ENCODE measurements at regions not wholly inside any gene's neighbourhood (a gene's known extent, or its start where the extent isn't known, plus 50 kb on each side); places are given as distances from the start of the nearest gene placed in this dataset.
A peak's percentile ranks its signal among the peaks of the same experiment; 100 is the strongest.

GRCh38 chr5:173705512-173706044 lies 89.1 kb upstream of the BOD1 start:
- H3K27ac ChIP-seq (ENCODE audit: insufficient read length, low read depth, low read length): no peak overlapping the region

More at GRCh38 chr5:173705512-173706044, 89.1 kb upstream of the BOD1 start:
- no peaks in the 10 kb centered on the region for H3K79me2 ChIP-seq (ENCODE audit: insufficient read depth, low read length)
- H3K4me1 ChIP-seq (ENCODE audit: insufficient read depth, low read length): no peaks in the 10 kb centered on the region; the same call in 1 of the 2 replicates
- Mint-ChIP-seq H3K4me1 (peaks cover 22 to 26% of the 10 kb centered on the region in 2 experiments), H3K9me3 (no peaks in the 10 kb centered on the region), H3K27me3 (ENCODE audit: low read depth) (peaks cover 2% of the 10 kb centered on the region), H3K4me3 (no peak overlapping the region), H3K36me3 (ENCODE audit: insufficient read depth in 1 of 3, low read depth in 3 of 3) (no peaks in the 10 kb centered on the region), H3K27ac (peak overlapping the region in 1 of 3 experiments; percentile 61; a peak in 2 of 7 replicates)
- no peaks in the 10 kb centered on the region for H4K20me1 ChIP-seq (ENCODE audit: control insufficient read depth, insufficient read depth, insufficient read length)
- no peak for TF ChIP-seq CTCF (conservative IDR thresholded peaks at IDR 0.05)
- no peaks in the 10 kb centered on the region for H3K9me3 ChIP-seq (ENCODE audit: control insufficient read depth, low read depth, low read length)
- H4K91ac ChIP-seq (ENCODE audit: insufficient read length, low read depth, low read length): no peak overlapping the region
- H3K9ac ChIP-seq (ENCODE audit: extremely low read depth, insufficient read length, low read length): no peak overlapping the region
- H4K5ac ChIP-seq (ENCODE audit: insufficient read length, low read depth, low read length): no peak overlapping the region
- H2BK20ac ChIP-seq (ENCODE audit: low read depth, low read length, poor library complexity, severe bottlenecking): no peak overlapping the region
- H3K23ac ChIP-seq (ENCODE audit: insufficient read length, low read depth, low read length): no peak overlapping the region
- no peak overlapping the region for H3K4me2 ChIP-seq (ENCODE audit: insufficient read depth, insufficient read length, low read length)
- H2AFZ ChIP-seq (ENCODE audit: low read length): no peak overlapping the region
- no peak overlapping the region for H2BK15ac ChIP-seq (ENCODE audit: low read depth, low read length)
- no peaks in the 10 kb centered on the region for H3K27me3 ChIP-seq (ENCODE audit: insufficient read depth, low read length)
- no peak overlapping the region for H2BK12ac ChIP-seq (ENCODE audit: insufficient read length, low read depth, low read length)
- no peaks in the 10 kb centered on the region for H3K79me1 ChIP-seq (ENCODE audit: insufficient read depth, low read depth, low read length, poor library complexity, severe bottlenecking)
- no peak overlapping the region for H2BK5ac ChIP-seq (ENCODE audit: insufficient read length, low read length)
- H3T11ph ChIP-seq (ENCODE audit: low read length): no peak overlapping the region
- DNase-seq: no peak
- no peak overlapping the region for H3K4ac ChIP-seq (ENCODE audit: low read depth, low read length)
- WGBS (ENCODE audit: extremely low coverage, insufficient read length, low lambda C conversion rate): no CpG with 5 or more reads among the region's 13 CpGs
- no peak overlapping the region for H3K14ac ChIP-seq (ENCODE audit: insufficient read depth, low read length)
- H3K18ac ChIP-seq (ENCODE audit: insufficient read length, low read depth, low read length): no peak overlapping the region
- H2AK5ac ChIP-seq (ENCODE audit: insufficient read length, low read length): no peak overlapping the region
- no peak overlapping the region for H2BK120ac ChIP-seq (ENCODE audit: low read depth, low read length, poor library complexity, severe bottlenecking)
- no peak overlapping the region for H4K8ac ChIP-seq (replicated peaks; ENCODE audit: insufficient read length, low read depth, low read length)
- no peaks in the 10 kb centered on the region for H3K23me2 ChIP-seq (ENCODE audit: insufficient read length, low read depth, low read length, poor library complexity, severe bottlenecking)
- H3K56ac ChIP-seq (ENCODE audit: insufficient read length, low read depth, low read length): no peak overlapping the region

Data from H9 (cell line).